ENCODE measurements at regions not wholly inside any gene's neighbourhood (a gene's known extent, or its start where the extent isn't known, plus 50 kb on each side); places are given as distances from the start of the nearest gene placed in this dataset.

DNA sequence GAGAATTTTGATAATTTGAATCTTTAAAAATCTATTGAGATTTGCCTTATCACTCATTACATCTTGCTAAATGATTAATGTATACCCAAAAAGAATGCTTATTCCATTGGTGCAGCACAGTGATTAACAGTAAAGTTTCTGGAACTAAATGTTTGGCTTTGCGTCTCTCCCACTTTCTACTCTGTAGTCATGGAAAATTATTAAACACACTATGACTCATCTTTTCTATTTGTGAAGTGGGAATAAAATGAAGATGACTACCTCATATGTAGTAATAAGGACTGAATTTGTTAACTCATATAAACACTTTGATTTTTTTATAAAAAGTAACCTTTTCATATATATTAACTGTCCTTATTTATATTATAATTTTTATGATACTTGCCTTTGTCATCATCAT lies 118.1 kb downstream of the RERGL start:
- Histone ChIP-seq H3K18ac (ENCODE audit: insufficient read length, low read depth, low read length) (no peak overlapping the region), H2AK5ac (ENCODE audit: insufficient read length, low read length) (no peak overlapping the region), H4K5ac (ENCODE audit: insufficient read length, low read depth, low read length) (no peak overlapping the region), H2BK15ac (ENCODE audit: low read depth, low read length) (no peak overlapping the region), H3K4ac (ENCODE audit: low read depth, low read length) (no peak overlapping the region), H2BK20ac (ENCODE audit: low read depth, low read length, poor library complexity, severe bottlenecking) (no peak overlapping the region), H3K23me2 (ENCODE audit: insufficient read length, low read depth, low read length, poor library complexity, severe bottlenecking) (no peaks in the 10 kb centered on the region), H3K9ac (ENCODE audit: extremely low read depth, insufficient read length, low read length) (no peak overlapping the region), H3K79me1 (ENCODE audit: insufficient read depth, low read depth, low read length, poor library complexity, severe bottlenecking) (no peaks in the 10 kb centered on the region), H4K91ac (ENCODE audit: insufficient read length, low read depth, low read length) (no peak overlapping the region), H2BK5ac (ENCODE audit: insufficient read length, low read length) (no peak overlapping the region), H3K14ac (ENCODE audit: insufficient read depth, low read length) (no peak overlapping the region), H4K8ac (replicated peaks; ENCODE audit: insufficient read length, low read depth, low read length) (no peak overlapping the region), H3K27me3 (ENCODE audit: insufficient read depth, low read length) (no peaks in the 10 kb centered on the region), H3K56ac (ENCODE audit: insufficient read length, low read depth, low read length) (no peak overlapping the region), H2AFZ (ENCODE audit: low read length) (no peak overlapping the region), H3K23ac (ENCODE audit: insufficient read length, low read depth, low read length) (no peak overlapping the region), H2BK12ac (ENCODE audit: insufficient read length, low read depth, low read length) (no peak overlapping the region), H2BK120ac (ENCODE audit: low read depth, low read length, poor library complexity, severe bottlenecking) (no peak overlapping the region), H3K27ac (ENCODE audit: insufficient read length, low read depth, low read length) (no peak overlapping the region), H4K20me1 (ENCODE audit: control insufficient read depth, insufficient read depth, insufficient read length) (no peaks in the 10 kb centered on the region), H3K4me2 (ENCODE audit: insufficient read depth, insufficient read length, low read length) (no peak overlapping the region), H3K9me3 (ENCODE audit: control insufficient read depth, low read depth, low read length) (no peaks in the 10 kb centered on the region), H3K4me1 (ENCODE audit: insufficient read depth, low read length) (no peaks in the 10 kb centered on the region), H3K79me2 (ENCODE audit: insufficient read depth, low read length) (no peaks in the 10 kb centered on the region), H3T11ph (ENCODE audit: low read length) (no peak overlapping the region)
- Mint-ChIP-seq H3K36me3 (ENCODE audit: insufficient read depth in 1 of 3, low read depth in 3 of 3) (no peaks in the 10 kb centered on the region), H3K4me1 (no peaks in the 10 kb centered on the region), H3K27ac (no peak overlapping the region), H3K4me3 (no peak overlapping the region), H3K27me3 (ENCODE audit: low read depth) (no peaks in the 10 kb centered on the region), H3K9me3 (peaks cover 0 to 4% of the 10 kb centered on the region in 2 experiments; a peak in 1 of 5 replicates)
- no peak for DNase-seq
- TF ChIP-seq, protein P1, sequence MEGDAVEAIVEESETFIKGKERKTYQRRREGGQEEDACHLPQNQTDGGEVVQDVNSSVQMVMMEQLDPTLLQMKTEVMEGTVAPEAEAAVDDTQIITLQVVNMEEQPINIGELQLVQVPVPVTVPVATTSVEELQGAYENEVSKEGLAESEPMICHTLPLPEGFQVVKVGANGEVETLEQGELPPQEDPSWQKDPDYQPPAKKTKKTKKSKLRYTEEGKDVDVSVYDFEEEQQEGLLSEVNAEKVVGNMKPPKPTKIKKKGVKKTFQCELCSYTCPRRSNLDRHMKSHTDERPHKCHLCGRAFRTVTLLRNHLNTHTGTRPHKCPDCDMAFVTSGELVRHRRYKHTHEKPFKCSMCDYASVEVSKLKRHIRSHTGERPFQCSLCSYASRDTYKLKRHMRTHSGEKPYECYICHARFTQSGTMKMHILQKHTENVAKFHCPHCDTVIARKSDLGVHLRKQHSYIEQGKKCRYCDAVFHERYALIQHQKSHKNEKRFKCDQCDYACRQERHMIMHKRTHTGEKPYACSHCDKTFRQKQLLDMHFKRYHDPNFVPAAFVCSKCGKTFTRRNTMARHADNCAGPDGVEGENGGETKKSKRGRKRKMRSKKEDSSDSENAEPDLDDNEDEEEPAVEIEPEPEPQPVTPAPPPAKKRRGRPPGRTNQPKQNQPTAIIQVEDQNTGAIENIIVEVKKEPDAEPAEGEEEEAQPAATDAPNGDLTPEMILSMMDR (conservative IDR thresholded peaks at IDR 0.05): no peak
- no CpG with 5 or more reads among the region's 1 CpG for WGBS (ENCODE audit: extremely low coverage, insufficient read length, low lambda C conversion rate)
